ENCODE measurements at regions not wholly inside any gene's neighbourhood (a gene's known extent, or its start where the extent isn't known, plus 50 kb on each side); places are given as distances from the start of the nearest gene placed in this dataset.

GRCh38 chr1:168875831-168876230, 146.8 kb upstream of the DPT start:
- no peak for DNase-seq

DNA sequence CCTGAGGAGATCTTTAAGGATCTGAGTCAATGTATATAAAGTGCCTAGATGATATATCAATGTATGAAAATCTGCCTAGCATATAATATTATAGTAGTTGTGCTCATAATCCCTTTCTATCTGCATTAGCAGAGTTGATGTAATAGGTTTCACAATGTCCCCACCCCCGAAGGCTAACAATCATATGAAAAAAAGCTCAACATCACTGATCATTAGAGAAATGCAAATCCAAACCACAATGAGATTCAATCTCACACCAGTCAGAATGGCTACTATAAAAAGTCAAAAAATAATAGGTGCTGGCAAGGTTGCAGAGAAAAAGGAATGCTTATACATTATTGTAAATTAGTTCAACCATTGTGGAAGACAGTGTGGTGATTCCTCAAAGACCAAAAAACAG, 147.8 kb upstream of the DPT start:
- no peak for DNase-seq

- peak; percentile 20 for DNase-seq
Measured at GRCh38 chr1:168879896-168880734, 151.1 kb upstream of the DPT start.

DNA sequence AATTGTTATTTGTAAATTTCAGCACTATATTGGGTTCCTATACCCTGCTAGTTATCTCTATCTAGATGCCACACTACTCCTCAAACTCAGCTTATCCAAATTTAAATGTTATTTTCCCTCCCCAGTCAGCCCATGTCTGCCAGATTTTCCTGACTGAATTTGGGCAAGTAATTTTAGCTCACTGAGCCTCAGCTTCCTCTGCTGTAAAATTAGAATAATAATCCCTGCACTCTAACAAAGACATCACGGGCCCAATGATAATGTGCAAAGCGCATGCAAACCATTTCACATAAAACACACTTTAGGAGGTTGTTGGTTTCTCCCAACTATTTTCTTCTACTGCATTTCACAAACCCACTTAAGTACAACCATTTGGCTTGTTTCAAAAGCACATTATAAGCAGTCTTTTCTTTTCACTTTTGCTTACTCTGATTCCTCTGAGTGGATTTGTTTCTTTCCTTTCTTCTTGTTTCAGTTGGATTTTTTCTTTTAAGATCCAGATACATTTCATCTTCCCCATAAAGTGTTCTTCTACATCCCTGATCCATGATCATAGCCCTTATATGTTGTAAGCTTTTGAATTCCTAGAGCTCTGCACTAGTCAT, 152.8 kb upstream of the DPT start:
- DNase-seq, result no peak

DNA sequence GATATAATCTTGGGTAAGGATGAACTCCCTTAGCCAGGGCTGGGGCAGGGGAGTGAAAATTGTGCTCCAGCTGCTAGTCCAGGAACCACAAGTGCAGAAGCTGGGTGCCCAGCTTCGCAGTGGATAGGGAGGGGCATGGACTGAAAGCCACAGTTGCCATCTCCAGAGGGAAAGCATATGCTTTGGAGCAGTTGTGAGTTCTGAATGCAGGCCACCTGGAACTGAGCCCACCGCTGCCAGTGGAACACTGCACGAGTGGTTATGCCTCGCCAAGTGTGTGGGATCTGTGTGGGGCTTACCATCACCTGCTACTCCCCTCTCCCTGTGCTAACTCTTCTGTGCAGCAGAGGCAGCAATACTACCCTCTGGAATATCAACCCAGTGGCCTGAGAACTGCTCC, 158.4 kb upstream of the DPT start:
- DNase-seq, result no peak

DNA sequence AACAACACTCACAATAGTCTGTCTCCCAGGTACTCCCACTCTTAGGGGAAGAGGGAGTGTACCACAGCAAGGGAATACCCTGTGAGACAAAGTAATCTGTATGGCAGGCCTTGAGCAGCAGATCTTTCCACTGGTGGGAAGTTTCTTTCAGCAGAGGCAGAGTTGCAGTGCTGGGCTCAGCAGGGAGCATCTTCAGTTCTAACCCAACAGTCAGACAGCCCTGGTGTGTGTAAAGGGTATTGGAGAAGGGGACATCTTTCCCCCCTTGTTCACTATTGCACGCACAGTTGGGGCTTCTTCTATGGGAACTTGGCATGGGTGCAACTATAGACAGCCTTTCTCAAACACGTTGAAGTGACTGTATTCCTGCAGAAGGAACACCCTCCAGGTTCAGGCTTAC, 159.4 kb upstream of the DPT start:
- no peak for DNase-seq

GRCh38 chr1:168892931-168893330, 163.9 kb upstream of the DPT start:
- DNase-seq, result no peak

GRCh38 chr1:168893359-168893801, 164.4 kb upstream of the DPT start:
- DNase-seq, result no peak

DNA sequence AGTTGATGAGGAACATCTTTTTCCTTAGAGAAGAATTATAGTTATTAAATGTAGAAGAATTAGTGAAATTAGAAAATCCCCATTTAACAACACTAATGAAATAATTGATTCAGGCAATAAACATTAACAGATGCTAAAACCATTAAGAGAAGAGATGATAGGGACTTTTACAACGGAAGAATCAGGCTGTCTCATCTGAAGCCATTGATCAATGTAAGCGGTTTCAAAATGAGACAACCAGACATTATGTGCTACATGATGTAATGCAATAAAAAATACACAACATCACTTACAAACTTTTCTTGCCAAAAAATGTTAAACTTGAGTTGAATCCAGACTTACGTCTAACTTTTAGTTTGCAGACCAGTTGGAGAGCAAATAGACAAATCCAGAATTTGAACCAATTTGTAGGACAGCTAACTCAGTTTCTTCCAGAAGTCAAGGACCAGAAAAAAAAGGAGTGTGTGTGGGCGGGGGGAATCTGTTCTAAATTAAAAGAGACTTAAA, 165.4 kb upstream of the DPT start:
- no peak for DNase-seq

GRCh38 chr1:168897249-168897648, 168.2 kb upstream of the DPT start:
- no peak for DNase-seq

DNA sequence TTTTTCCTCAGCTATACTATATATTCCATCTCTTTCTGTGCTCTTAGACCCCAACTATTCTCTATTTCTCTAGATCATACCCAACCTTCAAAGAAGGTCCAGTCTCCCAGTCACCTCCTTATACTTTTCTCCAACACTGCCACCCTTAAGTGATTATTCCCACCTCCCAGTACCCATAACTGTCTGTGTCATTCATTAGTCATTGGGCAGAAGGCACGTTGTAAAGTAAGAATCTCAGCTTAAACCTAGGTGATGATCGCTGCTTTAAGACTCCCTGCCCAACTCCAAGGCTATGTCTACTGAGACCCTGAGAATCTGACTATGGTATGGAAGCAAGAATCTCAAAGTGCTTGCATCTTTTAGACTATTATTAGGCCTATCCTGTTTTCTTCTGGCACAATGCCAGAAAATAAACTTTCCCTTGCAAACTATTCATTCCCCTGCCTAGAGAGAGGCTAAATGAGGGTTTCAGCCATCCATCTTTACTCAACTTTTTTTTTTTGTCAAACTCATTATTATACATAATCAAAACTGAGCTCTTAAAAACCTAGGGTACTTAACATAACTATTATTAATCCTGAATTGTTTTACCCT, 174.3 kb upstream of the DPT start:
- no peak for DNase-seq

GRCh38 chr1:168905633-168906032, 176.6 kb upstream of the DPT start:
- DNase-seq, result no peak

GRCh38 chr1:168906367-168906766, 177.4 kb upstream of the DPT start:
- DNase-seq, result no peak

DNA sequence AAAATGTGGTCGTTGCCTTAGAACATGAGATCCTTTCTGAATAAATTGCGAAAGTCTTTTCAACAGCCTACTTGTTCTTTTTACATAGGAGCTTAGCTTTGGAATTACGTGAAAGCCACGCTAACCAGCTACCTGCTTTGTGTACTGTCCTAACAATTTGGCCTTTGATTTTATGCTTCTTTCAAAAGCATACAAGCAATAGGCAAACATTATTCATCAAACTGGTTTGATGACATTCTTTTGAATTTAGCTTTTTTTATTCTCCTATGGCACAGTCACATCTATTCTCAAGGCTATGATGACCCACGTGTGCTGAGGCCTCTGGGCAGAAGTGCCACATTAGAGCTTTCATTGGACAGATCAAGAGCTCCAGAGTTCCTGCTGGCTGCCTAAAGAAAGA, 178.0 kb upstream of the DPT start:
- no peak for DNase-seq

DNA sequence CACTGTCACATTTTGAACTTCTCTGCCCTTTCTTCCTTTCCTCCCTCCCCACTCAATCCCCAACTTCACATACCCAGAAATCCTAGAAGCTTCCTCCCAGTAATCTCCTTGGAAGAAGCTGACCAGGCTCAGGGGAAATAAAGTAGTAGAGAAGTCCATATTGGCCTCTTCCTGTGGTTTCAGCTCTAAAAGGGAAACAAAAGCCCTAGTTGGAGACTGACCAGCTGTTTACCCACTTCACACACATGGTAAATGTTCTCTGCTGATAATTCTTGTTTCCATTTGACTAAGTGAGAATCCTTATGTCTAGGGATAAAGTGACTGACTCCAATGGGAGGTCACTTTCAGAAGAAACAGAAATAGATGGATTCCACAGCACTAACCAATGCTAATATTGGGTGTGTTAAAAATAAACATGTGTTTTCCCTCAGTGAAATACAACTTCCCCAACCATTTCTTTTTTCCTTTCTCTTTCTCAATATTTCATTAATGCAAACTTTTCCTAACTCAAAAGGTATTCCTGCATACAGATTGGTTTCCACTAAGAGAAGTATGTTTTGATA, 178.9 kb upstream of the DPT start:
- DNase-seq, result no peak

DNA sequence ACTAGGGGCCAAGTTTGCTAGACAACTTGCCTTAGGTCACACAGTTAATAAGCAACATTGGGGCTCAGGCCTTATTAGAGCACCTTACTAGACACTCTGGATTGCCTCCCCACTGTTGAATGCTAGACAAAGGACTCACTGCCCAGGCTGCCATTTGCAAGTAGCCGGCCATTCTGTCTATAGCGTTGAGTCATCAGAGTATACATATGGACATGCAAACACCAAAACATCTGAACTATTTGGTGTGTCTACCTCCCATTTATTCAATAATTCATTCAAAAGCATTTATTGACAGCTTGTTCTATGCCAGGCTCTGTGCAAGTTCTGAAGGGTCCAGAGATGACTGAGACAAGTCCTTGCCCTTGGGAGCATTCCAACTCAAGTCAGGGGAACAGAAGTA, 181.4 kb upstream of the DPT start:
- no peak for DNase-seq

DNA sequence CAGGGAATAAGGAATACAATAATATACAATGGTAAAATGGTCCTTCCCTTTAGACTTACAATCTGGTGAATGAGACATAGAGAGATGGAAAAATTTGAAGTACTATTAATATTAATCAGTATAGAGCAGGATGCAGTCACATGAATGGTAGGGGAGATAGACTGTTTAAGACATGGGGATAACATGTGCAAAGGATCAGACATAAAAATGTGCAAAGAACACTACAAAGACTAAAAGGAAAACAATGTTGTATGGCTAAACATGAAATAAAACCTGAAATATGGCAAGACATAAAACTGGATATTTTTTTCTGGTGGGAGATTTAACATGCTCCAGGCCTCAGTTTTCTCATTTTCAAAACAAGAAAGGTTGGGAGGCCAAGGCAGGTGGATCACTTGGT, 182.4 kb upstream of the DPT start:
- DNase-seq, result no peak

- no peak for DNase-seq
Measured at GRCh38 chr1:168913711-168914463, 184.9 kb upstream of the DPT start.

- no peak for DNase-seq
Measured at GRCh38 chr1:168917309-168917708, 188.3 kb upstream of the DPT start.

- DNase-seq, result no peak
Measured at GRCh38 chr1:168917796-168918195, 188.7 kb upstream of the ATP1B1 start.

GRCh38 chr1:168918860-168919741, 187.4 kb upstream of the ATP1B1 start:
- peak; percentile 64 for DNase-seq
